Right lobe of liver (tissue), 6 donors: ENCODE measurements at regions not wholly inside any gene's neighbourhood (a gene's known extent, or its start where the extent isn't known, plus 50 kb on each side); places are given as distances from the start of the nearest gene placed in this dataset.

Experiments
- ATAC-seq, 4 donors: fragments of 200-7000 bp; cut with Tn5 transposase; one replicate each; pipeline ENCODE4 v1.9.1; 2020; ENCODE audit warnings: mild to moderate bottlenecking in 4 of 4, moderate library complexity in 4 of 4
- DNase-seq, 3 donors: peaks; one replicate each; pipeline ENCODE4 v3.0.0-alpha.2; 2020
- H3K27ac ChIP-seq, 3 donors: fragments of 200-600 bp; one replicate each; pipeline ENCODE4 v1.8.0; 2022
- H3K27me3 ChIP-seq, 2 donors: fragments of 200-600 bp; one replicate each; pipeline ENCODE4 v1.8.0; 2022
- H3K36me3 ChIP-seq, 4 donors: fragments of 200-600 bp; sonication (generic) in 1 of 4; one replicate each; pipeline versions ENCODE4 v1.5.1 to v1.8.0; 2017 to 2022; ENCODE audit warnings: control low read depth in 1 of 4
- H3K4me1 ChIP-seq, 4 donors: fragments of 200-600 bp; sonication (generic) in 1 of 4; one replicate each; pipeline versions ENCODE4 v1.5.1 to v1.8.0; 2017 to 2022; ENCODE audit warnings: control low read depth in 1 of 4
- H3K4me3 ChIP-seq, 3 donors: fragments of 200-600 bp; one replicate each; pipeline ENCODE4 v1.8.0; 2022
- H3K9me3 ChIP-seq, 4 donors: fragments of 200-600 bp; sonication (generic) in 1 of 4; one replicate each; pipeline versions ENCODE4 v1.5.1 to v1.8.0; 2017 to 2022; ENCODE audit warnings: control low read depth in 1 of 4
- POLR2A ChIP-seq: fragments of 450-650 bp; IDR thresholded peaks from one replicate; pipeline ENCODE4 v1.6.1; 2017; ENCODE audit warnings: antibody characterized with exemption, mild to moderate bottlenecking
- WGBS: methylation state at CpG from one replicate; pipeline ENCODE4 v1.1.6; 2018; ENCODE audit warnings: low coverage, low lambda C conversion rate; ENCODE audit not compliant: insufficient coverage; ENCODE audit errors: missing lambda C conversion rate; 5-methylcytosine and 5-hydroxymethylcytosine counted together
- intact Hi-C, 2 donors: fragments of 100-400 bp; cut with DNase I; formaldehyde crosslinking; loops; one replicate each; pipeline versions ENCODE4 v1.11.2 to v1.14.1; 2022
- TF ChIP-seq, protein P1 (sequence below), 4 donors: fragments of 200-600 bp in 3 of 4; fragments of 450-650 bp in 1 of 4; IDR thresholded peaks; one replicate each; pipeline versions ENCODE4 v1.5.1 to v1.8.0; 2016 to 2022; ENCODE audit warnings: antibody characterized with exemption in 4 of 4, mild to moderate bottlenecking in 2 of 4
- donor health status: DM: no; HTN: yes; CAD: no.
- donor health status: DM: no; HTN: no; CAD: no.
- donor health status: DM: no; HTN: no; CAD: no.
- donor health status: DM: no; HTN: yes; CAD: no.
- donor health status: DM: no; HTN: yes; CAD: no.

DNA sequence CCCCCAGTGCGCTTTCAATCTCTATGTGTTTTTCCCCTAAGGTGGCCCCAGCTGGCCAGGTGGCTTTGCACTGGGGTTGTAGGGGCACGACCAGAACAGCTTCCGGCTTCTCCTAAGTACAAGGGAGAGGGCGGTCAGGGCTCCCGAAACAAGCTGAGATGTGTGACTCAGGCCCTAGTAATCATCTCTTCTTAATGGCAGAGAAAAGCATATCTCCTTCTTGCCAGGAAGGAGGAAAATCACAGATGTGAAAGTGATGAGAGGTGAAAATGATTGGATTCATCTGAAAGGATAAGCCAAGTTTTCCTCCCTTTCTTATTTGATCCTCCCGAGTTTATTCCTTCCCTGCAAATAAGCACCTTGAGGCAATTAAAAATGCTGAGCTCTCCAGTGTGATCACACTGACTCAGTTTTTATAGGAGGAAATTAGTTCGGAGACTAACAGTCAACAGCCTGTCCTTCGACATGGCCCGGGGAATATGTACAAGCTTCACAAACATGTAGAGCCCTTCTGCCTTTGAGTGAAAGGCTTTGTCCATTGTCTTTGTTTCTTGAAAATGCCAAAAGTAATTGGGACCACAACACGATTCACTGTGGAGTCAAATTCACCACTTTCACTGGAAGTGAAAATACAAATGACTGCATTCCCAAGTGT lies 514.8 kb downstream of the PSAT1 start:
- intact Hi-C loops = no loop called here
- no peaks in the 10 kb centered on the region for H3K9me3 ChIP-seq
- no peaks in the 10 kb centered on the region for H3K4me1 ChIP-seq
- DNase-seq (no peak), ATAC-seq (no peak)
- no peaks in the 10 kb centered on the region for H3K36me3 ChIP-seq
- WGBS = 71% methylated on average over 6 of the region's 10 CpGs
- no peak for TF ChIP-seq POLR2A
- TF ChIP-seq, protein P1, sequence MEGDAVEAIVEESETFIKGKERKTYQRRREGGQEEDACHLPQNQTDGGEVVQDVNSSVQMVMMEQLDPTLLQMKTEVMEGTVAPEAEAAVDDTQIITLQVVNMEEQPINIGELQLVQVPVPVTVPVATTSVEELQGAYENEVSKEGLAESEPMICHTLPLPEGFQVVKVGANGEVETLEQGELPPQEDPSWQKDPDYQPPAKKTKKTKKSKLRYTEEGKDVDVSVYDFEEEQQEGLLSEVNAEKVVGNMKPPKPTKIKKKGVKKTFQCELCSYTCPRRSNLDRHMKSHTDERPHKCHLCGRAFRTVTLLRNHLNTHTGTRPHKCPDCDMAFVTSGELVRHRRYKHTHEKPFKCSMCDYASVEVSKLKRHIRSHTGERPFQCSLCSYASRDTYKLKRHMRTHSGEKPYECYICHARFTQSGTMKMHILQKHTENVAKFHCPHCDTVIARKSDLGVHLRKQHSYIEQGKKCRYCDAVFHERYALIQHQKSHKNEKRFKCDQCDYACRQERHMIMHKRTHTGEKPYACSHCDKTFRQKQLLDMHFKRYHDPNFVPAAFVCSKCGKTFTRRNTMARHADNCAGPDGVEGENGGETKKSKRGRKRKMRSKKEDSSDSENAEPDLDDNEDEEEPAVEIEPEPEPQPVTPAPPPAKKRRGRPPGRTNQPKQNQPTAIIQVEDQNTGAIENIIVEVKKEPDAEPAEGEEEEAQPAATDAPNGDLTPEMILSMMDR (IDR thresholded peaks at IDR 0.05) = no peak
- H3K4me3 ChIP-seq = no peak overlapping the region
- no peaks in the 10 kb centered on the region for H3K27me3 ChIP-seq
- no peak overlapping the region for H3K27ac ChIP-seq

DNA sequence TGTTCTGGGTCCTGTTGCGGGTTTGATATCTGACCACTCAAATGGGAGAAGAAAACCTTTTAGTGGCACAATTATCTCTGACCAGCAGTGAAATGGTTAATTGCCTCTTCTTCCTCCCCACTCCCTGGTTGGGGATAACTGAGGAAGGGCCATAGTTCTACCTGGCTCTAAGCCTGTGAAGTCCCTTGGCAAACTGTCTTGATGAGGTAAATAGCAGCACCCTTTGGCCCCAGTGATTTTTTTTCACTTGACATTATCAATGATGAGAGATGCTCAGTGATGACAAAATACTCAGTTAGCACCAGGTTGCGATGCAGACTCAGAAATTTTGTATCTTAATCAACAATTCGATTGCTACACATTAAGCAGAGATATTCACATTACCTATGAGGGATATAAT lies 515.7 kb downstream of the PSAT1 start:
- TF ChIP-seq, protein P1 (IDR thresholded peaks at IDR 0.05) = no peak
- TF ChIP-seq POLR2A = no peak
- H3K9me3 ChIP-seq = no peaks in the 10 kb centered on the region
- H3K4me1 ChIP-seq = no peaks in the 10 kb centered on the region
- H3K27me3 ChIP-seq = no peaks in the 10 kb centered on the region
- no peaks in the 10 kb centered on the region for H3K36me3 ChIP-seq
- intact Hi-C loops = no loop called here
- no peak overlapping the region for H3K27ac ChIP-seq
- ATAC-seq (no peak), DNase-seq (no peak)
- WGBS = 72% methylated on average over 3 of the region's 3 CpGs
- no peak overlapping the region for H3K4me3 ChIP-seq

DNA sequence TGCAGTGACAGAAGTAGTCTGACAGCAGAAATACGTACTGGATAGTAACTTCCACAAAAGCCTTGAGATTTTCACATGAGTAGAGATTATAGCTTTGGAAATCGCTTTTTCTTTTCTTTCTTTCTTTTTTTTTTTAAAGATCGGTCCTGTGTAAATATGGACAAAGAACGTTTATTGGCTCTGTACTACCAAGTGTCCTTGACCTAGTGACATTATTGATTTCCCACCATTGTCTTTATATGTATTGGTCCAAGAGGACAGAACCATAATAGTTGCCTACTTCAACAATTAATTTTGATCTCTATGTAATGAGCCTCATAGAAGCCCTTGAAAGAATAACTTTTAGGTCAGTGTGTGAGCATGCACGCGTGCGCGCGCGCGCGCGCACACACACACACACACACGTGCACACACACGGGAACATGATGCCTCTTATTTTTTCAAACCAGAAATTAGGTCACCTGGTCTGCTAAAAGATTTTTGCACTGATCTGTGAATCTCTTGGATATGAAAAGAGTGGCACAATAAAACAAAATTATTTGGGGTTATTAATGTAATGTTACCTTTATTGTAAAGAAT lies 516.8 kb downstream of the PSAT1 start:
- intact Hi-C loops = no loop called here
- WGBS = 75% methylated on average over 15 of the region's 15 CpGs
- ATAC-seq (no peak), DNase-seq (no peak)
- no peaks in the 10 kb centered on the region for H3K27me3 ChIP-seq
- no peaks in the 10 kb centered on the region for H3K4me1 ChIP-seq
- H3K4me3 ChIP-seq = no peak overlapping the region
- no peaks in the 10 kb centered on the region for H3K9me3 ChIP-seq
- no peak for TF ChIP-seq POLR2A
- TF ChIP-seq, protein P1 (IDR thresholded peaks at IDR 0.05) = no peak
- H3K36me3 ChIP-seq = no peaks in the 10 kb centered on the region
- H3K27ac ChIP-seq = no peak overlapping the region

DNA sequence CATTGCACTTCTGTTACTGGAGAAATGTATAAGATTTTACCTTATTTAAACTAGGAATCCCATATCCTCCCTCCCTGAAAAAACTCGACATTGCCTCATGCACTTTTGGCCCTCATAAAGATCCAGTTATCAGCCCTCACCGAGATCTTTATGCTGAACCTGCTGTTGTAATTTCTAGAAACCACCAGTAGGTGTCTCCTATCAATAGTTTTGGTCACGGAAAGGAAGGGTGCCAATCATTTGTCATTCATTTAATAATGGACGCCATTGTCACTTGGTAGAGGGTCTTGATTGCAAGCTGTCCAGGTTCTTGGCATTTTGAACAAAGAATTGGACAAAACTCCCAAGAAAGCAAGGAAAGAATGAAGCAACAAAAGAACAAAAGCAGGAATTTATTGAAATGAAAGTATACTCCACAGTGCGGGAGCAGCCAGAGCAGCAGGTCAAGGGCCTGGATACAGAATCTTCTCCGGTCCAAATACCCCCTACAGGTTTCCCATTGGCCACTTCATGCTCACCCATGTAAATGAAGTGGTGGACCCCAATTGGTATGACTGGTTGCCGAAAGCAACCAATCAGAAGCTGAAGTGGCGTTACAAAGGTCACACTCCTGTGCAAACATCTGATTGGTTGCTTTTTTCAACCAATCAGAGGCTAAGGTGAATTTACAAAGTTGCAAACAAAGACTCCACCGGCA lies 524.3 kb downstream of the PSAT1 start:
- Histone ChIP-seq H3K27ac (no peak overlapping the region), H3K4me3 (peak overlapping the region; percentile 10 to 44 (median 38)), H3K4me1 (no peaks in the 10 kb centered on the region), H3K36me3 (no peaks in the 10 kb centered on the region), H3K27me3 (no peaks in the 10 kb centered on the region), H3K9me3 (no peaks in the 10 kb centered on the region)
- TF ChIP-seq, protein P1 (IDR thresholded peaks at IDR 0.05) = peak; percentile 62 to 77 (median 70)
- no peak for TF ChIP-seq POLR2A
- peak; percentile 86 to 93 (median 92) for ATAC-seq
- 17% methylated on average over 7 of the region's 9 CpGs for WGBS
- intact Hi-C loops = no loop called here
- no peak for DNase-seq
